MM.1S (cell line): ENCODE measurements at regions not wholly inside any gene's neighbourhood (a gene's known extent, or its start where the extent isn't known, plus 50 kb on each side); places are given as distances from the start of the nearest gene placed in this dataset.

Source experiments
- DNase-seq: peaks from one replicate; pipeline ENCODE4 v3.0.0-alpha.2; 2015
- H2AFZ ChIP-seq: fragments of 300-600 bp; sonication (generic); 2 replicates; pipeline ENCODE4 v1.6.0; 2016; ENCODE audit warnings: antibody characterized with exemption, low read length
- H3F3A ChIP-seq: fragments of 300-600 bp; sonication (generic); 2 replicates; pipeline ENCODE4 v1.6.1; 2016; ENCODE audit warnings: mild to moderate bottlenecking, antibody characterized with exemption, low read length, moderate library complexity, mixed read lengths; ENCODE audit not compliant: insufficient read depth
- H3K27ac ChIP-seq: fragments of 300-600 bp; sonication (generic); 2 replicates; pipeline ENCODE4 v1.5.1; 2016; ENCODE audit warnings: mild to moderate bottlenecking, low read length
- H3K27me3 ChIP-seq: fragments of 300-600 bp; sonication (generic); replicated peaks from 2 replicates; pipeline ENCODE4 v1.6.0; 2016; ENCODE audit warnings: low read length; ENCODE audit not compliant: insufficient read depth
- H3K36me3 ChIP-seq: fragments of 300-600 bp; sonication (generic); replicated peaks from 2 replicates; pipeline ENCODE4 v1.6.1; 2016; ENCODE audit warnings: mild to moderate bottlenecking, low read length, mixed read lengths; ENCODE audit not compliant: insufficient read depth
- H3K4me1 ChIP-seq: fragments of 300-600 bp; sonication (generic); 2 replicates; pipeline ENCODE4 v1.6.1; 2016; ENCODE audit warnings: low read length, mixed read lengths
- H3K4me2 ChIP-seq: fragments of 300-600 bp; sonication (generic); 2 replicates; pipeline ENCODE4 v1.6.0; 2016; ENCODE audit warnings: low read depth, low read length
- H3K4me3 ChIP-seq: fragments of 300-600 bp; sonication (generic); 2 replicates; pipeline ENCODE4 v1.5.1; 2016; ENCODE audit warnings: low read length, mixed read lengths
- H3K79me2 ChIP-seq: fragments of 300-600 bp; sonication (generic); 2 replicates; pipeline ENCODE4 v1.6.1; 2016; ENCODE audit warnings: mixed run types, low read length, mixed read lengths
- H3K9ac ChIP-seq: fragments of 300-600 bp; sonication (generic); 2 replicates; pipeline ENCODE4 v1.6.1; 2016; ENCODE audit warnings: low read length, mixed read lengths
- H3K9me2 ChIP-seq: fragments of 300-600 bp; sonication (generic); replicated peaks from 2 replicates; pipeline ENCODE4 v1.6.1; 2016; ENCODE audit warnings: mild to moderate bottlenecking, low read length, mixed read lengths; ENCODE audit not compliant: insufficient read depth
- H3K9me3 ChIP-seq: fragments of 300-600 bp; sonication (generic); replicated peaks from 2 replicates; pipeline ENCODE4 v1.6.1; 2016; ENCODE audit warnings: mild to moderate bottlenecking, low read length, mixed read lengths; ENCODE audit not compliant: insufficient read depth
- H4K20me1 ChIP-seq: fragments of 300-600 bp; sonication (generic); 2 replicates; pipeline ENCODE4 v1.6.1; 2016; ENCODE audit warnings: mild to moderate bottlenecking, low read length, moderate library complexity, mixed read lengths; ENCODE audit not compliant: insufficient read depth
- EZH2 ChIP-seq: fragments of 300-600 bp; sonication (generic); optimal IDR thresholded peaks from 2 replicates; pipeline ENCODE3; 2017; ENCODE audit warnings: low read depth, mild to moderate bottlenecking, antibody characterized with exemption, low read length, mixed read lengths
- EZH2phosphoT487 ChIP-seq: fragments of 300-600 bp; sonication (generic); IDR thresholded peaks from 2 replicates; pipeline ENCODE4 v1.6.1; 2018; ENCODE audit warnings: antibody characterized with exemption, low read length
- TF ChIP-seq, protein P1 (sequence below): fragments of 300-600 bp; sonication (generic); IDR thresholded peaks from 2 replicates; pipeline ENCODE4 v1.5.1; 2016; ENCODE audit warnings: antibody characterized with exemption, low read length, mixed read lengths

DNA sequence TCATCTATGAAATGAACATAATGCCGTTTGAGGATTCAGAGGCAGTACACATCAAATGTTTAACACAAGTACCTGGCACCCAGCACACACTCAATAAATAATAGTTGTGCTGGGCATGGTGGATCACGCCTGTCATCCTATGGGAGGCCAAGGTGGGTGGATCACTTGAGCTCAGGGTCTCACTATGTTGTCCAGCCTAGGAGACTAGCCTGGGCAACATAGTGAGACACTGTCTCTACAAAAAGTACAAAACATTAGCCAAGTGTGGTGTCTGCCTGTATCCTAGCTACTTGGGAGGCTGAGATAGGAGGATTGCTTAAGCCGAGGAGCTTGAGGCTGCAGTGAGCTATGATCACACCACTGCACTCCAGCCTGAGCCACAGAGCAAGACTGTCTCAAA, 98.1 kb upstream of the SALL4 start:
- no peaks in the 10 kb centered on the region for H3K4me1 ChIP-seq
- H3K4me3 ChIP-seq = no peak overlapping the region
- H3K36me3 ChIP-seq = no peaks in the 10 kb centered on the region
- no peaks in the 10 kb centered on the region for H3K9me3 ChIP-seq
- no peaks in the 10 kb centered on the region for H4K20me1 ChIP-seq
- no peaks in the 10 kb centered on the region for H3K9me2 ChIP-seq
- no peaks in the 10 kb centered on the region for H3K79me2 ChIP-seq
- no peak overlapping the region for H3K4me2 ChIP-seq
- no peaks in the 10 kb centered on the region for H3F3A ChIP-seq
- H3K27ac ChIP-seq = no peak overlapping the region
- H3K9ac ChIP-seq = no peak overlapping the region
- no peak for TF ChIP-seq EZH2
- no peak for TF ChIP-seq EZH2phosphoT487
- TF ChIP-seq, protein P1, sequence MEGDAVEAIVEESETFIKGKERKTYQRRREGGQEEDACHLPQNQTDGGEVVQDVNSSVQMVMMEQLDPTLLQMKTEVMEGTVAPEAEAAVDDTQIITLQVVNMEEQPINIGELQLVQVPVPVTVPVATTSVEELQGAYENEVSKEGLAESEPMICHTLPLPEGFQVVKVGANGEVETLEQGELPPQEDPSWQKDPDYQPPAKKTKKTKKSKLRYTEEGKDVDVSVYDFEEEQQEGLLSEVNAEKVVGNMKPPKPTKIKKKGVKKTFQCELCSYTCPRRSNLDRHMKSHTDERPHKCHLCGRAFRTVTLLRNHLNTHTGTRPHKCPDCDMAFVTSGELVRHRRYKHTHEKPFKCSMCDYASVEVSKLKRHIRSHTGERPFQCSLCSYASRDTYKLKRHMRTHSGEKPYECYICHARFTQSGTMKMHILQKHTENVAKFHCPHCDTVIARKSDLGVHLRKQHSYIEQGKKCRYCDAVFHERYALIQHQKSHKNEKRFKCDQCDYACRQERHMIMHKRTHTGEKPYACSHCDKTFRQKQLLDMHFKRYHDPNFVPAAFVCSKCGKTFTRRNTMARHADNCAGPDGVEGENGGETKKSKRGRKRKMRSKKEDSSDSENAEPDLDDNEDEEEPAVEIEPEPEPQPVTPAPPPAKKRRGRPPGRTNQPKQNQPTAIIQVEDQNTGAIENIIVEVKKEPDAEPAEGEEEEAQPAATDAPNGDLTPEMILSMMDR = no peak
- no peak overlapping the region for H2AFZ ChIP-seq
- no peaks in the 10 kb centered on the region for H3K27me3 ChIP-seq
- no peak for DNase-seq

DNA sequence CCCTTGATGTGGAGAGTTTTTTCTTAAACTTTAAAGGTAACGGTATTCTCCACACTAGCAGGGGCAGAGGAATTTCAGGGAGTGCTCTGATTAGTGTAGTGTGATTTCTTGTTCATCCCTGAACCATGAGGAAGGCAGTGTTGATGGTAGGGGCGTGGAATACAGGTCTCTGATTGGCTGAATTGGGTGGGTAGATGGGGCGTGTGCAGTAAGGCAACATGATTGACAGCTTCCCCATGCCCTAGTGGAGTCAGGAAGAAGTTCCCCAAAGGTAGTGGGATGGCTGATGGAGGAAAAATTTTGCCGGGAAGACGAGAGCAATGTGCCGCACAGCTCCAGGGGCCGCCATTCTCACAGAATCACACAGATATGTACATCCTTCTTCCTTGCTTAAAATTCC, 97.4 kb upstream of the SALL4 start:
- no peaks in the 10 kb centered on the region for H4K20me1 ChIP-seq
- TF ChIP-seq EZH2 (no peak), EZH2phosphoT487 (no peak)
- TF ChIP-seq, protein P1 = no peak
- H3K79me2 ChIP-seq = no peaks in the 10 kb centered on the region
- no peaks in the 10 kb centered on the region for H3F3A ChIP-seq
- no peaks in the 10 kb centered on the region for H3K4me1 ChIP-seq
- H3K36me3 ChIP-seq = no peaks in the 10 kb centered on the region
- no peaks in the 10 kb centered on the region for H3K9me2 ChIP-seq
- no peaks in the 10 kb centered on the region for H3K27me3 ChIP-seq
- H3K4me3 ChIP-seq = no peak overlapping the region
- no peak overlapping the region for H3K9ac ChIP-seq
- H3K9me3 ChIP-seq = no peaks in the 10 kb centered on the region
- no peak overlapping the region for H3K4me2 ChIP-seq
- H2AFZ ChIP-seq = no peak overlapping the region
- no peak overlapping the region for H3K27ac ChIP-seq
- no peak for DNase-seq

DNA sequence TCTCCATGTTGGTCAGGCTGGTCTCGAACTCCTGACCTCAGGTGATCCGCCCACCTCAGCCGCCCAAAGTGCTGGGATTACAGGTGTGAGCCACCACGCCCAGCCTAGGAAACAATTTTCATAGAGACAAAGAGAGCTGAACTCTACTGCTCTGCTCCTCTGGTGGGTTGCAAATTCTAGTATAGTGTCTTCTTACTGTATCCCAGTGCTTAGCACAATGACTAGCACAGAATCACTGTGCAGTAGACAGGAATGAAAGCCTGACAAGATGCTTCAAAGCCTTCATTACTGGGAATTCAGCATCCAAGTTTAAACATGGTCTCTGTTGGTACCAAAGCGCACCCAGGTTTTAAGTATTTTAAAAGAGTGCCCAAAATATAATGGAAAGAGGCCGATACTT, 96.5 kb upstream of the SALL4 start:
- H3K4me3 ChIP-seq = no peak overlapping the region
- no peaks in the 10 kb centered on the region for H3K36me3 ChIP-seq
- H3K4me2 ChIP-seq = no peak overlapping the region
- no peaks in the 10 kb centered on the region for H3K27me3 ChIP-seq
- H3K9me2 ChIP-seq = no peaks in the 10 kb centered on the region
- TF ChIP-seq EZH2phosphoT487 (no peak), EZH2 (no peak)
- TF ChIP-seq, protein P1 = no peak
- no peak overlapping the region for H2AFZ ChIP-seq
- no peaks in the 10 kb centered on the region for H3F3A ChIP-seq
- no peaks in the 10 kb centered on the region for H3K4me1 ChIP-seq
- no peak for DNase-seq
- no peak overlapping the region for H3K9ac ChIP-seq
- no peak overlapping the region for H3K27ac ChIP-seq
- H3K79me2 ChIP-seq = no peaks in the 10 kb centered on the region
- no peaks in the 10 kb centered on the region for H3K9me3 ChIP-seq
- no peaks in the 10 kb centered on the region for H4K20me1 ChIP-seq
